ENCODE measurements at regions not wholly inside any gene's neighbourhood (a gene's known extent, or its start where the extent isn't known, plus 50 kb on each side); places are given as distances from the start of the nearest gene placed in this dataset.
A peak's percentile ranks its signal among the peaks of the same experiment; 100 is the strongest.

DNA sequence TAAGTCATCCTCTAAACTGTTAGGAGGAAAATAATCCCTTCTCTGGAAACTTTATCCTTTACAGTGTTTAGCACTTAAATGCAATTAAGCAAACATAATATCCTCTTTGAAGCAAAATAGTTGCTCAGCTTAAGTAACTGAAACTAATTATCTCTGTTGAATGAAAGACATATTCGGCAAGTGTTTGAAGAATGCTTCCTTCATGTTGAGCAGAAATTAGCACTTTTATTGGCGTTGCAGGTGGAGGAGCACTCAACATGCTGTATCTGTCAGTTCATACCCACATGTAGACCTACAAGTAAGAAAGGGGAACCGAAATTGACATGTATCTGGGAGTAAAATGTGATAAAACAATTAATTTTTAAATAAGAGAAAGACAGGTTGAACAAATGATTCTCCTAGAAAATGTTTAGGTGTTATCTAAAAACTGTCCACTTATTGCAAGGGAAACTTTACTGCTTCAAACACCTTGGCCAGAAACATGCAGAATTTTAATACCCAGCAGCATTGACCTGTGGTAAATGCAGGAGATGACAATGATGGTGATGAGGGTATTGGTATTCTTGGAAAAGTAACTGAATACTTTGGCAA is 987.0 kb upstream of the MAP3K7 start (continued):
- TF ChIP-seq ZNF24 (IDR thresholded peaks at IDR 0.05) (peak; percentile 94), HSF1 (IDR thresholded peaks at IDR 0.05; ENCODE audit: low read depth, low read length) (no peak), BHLHE40 (IDR thresholded peaks at IDR 0.05; ENCODE audit: borderline replicate concordance in 1 of 2, low read depth in 2 of 2, low read length in 1 of 2) (no peak), HDAC2 (IDR thresholded peaks at IDR 0.05) (no peak), MEF2B (IDR thresholded peaks at IDR 0.05; ENCODE audit: partially characterized antibody, poor library complexity, severe bottlenecking) (peak; percentile 40), E2F4 (IDR thresholded peaks at IDR 0.05; ENCODE audit: low read depth, low read length) (no peak), TCF12 (IDR thresholded peaks at IDR 0.05; ENCODE audit: low read depth, low read length) (no peak), KDM1A (IDR thresholded peaks at IDR 0.05; ENCODE audit: borderline replicate concordance) (no peak), SMAD1 (IDR thresholded peaks at IDR 0.05; ENCODE audit: low read depth, partially characterized antibody) (no peak), NR2C1 (IDR thresholded peaks at IDR 0.05) (no peak), ATF7 (IDR thresholded peaks at IDR 0.05; ENCODE audit: low read depth) (no peak), EGR1 (IDR thresholded peaks at IDR 0.05; ENCODE audit: borderline replicate concordance in 1 of 2, low read depth in 2 of 2, low read length in 2 of 2) (no peak), MEF2A (IDR thresholded peaks at IDR 0.05; ENCODE audit: insufficient read depth, low read depth, low read length) (no peak), SIX5 (IDR thresholded peaks at IDR 0.05; ENCODE audit: low read depth, low read length, severe bottlenecking) (no peak), BCLAF1 (IDR thresholded peaks at IDR 0.05) (no peak), ETV6 (conservative IDR thresholded peaks at IDR 0.05 in 1 of 2, IDR thresholded peaks at IDR 0.05 in 1 of 2; ENCODE audit: borderline replicate concordance in 1 of 2, low read depth in 1 of 2) (no peak)
- TF ChIP-seq, protein P1, sequence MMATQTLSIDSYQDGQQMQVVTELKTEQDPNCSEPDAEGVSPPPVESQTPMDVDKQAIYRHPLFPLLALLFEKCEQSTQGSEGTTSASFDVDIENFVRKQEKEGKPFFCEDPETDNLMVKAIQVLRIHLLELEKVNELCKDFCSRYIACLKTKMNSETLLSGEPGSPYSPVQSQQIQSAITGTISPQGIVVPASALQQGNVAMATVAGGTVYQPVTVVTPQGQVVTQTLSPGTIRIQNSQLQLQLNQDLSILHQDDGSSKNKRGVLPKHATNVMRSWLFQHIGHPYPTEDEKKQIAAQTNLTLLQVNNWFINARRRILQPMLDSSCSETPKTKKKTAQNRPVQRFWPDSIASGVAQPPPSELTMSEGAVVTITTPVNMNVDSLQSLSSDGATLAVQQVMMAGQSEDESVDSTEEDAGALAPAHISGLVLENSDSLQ (IDR thresholded peaks at IDR 0.05) = peak; percentile 52; the same call in 1 of the 2 replicates
- TF ChIP-seq, protein P2, sequence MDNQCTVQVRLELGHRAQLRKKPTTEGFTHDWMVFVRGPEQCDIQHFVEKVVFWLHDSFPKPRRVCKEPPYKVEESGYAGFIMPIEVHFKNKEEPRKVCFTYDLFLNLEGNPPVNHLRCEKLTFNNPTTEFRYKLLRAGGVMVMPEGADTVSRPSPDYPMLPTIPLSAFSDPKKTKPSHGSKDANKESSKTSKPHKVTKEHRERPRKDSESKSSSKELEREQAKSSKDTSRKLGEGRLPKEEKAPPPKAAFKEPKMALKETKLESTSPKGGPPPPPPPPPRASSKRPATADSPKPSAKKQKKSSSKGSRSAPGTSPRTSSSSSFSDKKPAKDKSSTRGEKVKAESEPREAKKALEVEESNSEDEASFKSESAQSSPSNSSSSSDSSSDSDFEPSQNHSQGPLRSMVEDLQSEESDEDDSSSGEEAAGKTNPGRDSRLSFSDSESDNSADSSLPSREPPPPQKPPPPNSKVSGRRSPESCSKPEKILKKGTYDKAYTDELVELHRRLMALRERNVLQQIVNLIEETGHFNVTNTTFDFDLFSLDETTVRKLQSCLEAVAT (IDR thresholded peaks at IDR 0.05) = no peak
- TF ChIP-seq, protein P3, sequence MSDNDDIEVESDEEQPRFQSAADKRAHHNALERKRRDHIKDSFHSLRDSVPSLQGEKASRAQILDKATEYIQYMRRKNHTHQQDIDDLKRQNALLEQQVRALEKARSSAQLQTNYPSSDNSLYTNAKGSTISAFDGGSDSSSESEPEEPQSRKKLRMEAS (IDR thresholded peaks at IDR 0.05; ENCODE audit: low read depth, low read length) = no peak
- TF ChIP-seq, protein P4, sequence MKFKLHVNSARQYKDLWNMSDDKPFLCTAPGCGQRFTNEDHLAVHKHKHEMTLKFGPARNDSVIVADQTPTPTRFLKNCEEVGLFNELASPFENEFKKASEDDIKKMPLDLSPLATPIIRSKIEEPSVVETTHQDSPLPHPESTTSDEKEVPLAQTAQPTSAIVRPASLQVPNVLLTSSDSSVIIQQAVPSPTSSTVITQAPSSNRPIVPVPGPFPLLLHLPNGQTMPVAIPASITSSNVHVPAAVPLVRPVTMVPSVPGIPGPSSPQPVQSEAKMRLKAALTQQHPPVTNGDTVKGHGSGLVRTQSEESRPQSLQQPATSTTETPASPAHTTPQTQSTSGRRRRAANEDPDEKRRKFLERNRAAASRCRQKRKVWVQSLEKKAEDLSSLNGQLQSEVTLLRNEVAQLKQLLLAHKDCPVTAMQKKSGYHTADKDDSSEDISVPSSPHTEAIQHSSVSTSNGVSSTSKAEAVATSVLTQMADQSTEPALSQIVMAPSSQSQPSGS (IDR thresholded peaks at IDR 0.05; ENCODE audit: low read length) = no peak

Measured in GM12878 (cell line).